Activated naive CD4-positive, alpha-beta T cell treated with anti-CD3 and anti-CD28 coated beads, Interleukin-2, amount 50 U/mL, for 72 hours (primary cell): ENCODE measurements at regions not wholly inside any gene's neighbourhood (a gene's known extent, or its start where the extent isn't known, plus 50 kb on each side); places are given as distances from the start of the nearest gene placed in this dataset.

Experiments used
- ATAC-seq, 2 donors: fragments of 150-1000 bp; cut with Tn5 transposase; 2 replicates each; pipeline ENCODE4 v1.10.0; 2021; ENCODE audit warnings: mild to moderate bottlenecking in 2 of 2, moderate library complexity in 2 of 2
- DNase-seq, 2 donors: peaks; one replicate each; pipeline ENCODE4 v3.0.0; 2021 to 2022; ENCODE audit warnings: low spot score in 2 of 2
- H3K27ac Mint-ChIP-seq, 2 donors: one replicate each; pipeline ENCODE4 v1.8.0; 2022; ENCODE audit warnings: mild to moderate bottlenecking in 2 of 2, mixed read lengths in 2 of 2
- H3K36me3 Mint-ChIP-seq, 2 donors: one replicate each; pipeline ENCODE4 v1.8.0; 2022; ENCODE audit warnings: mixed read lengths in 2 of 2
- H3K9me3 Mint-ChIP-seq, 2 donors: one replicate each; pipeline ENCODE4 v1.8.0; 2022; ENCODE audit warnings: mixed read lengths in 2 of 2

- DNase-seq (peak in 1 of 2 donors; percentile 28), ATAC-seq (no peak)
- H3K36me3 Mint-ChIP-seq: no peaks in the 10 kb centered on the region
These were observed 85.0 kb downstream of the YTHDF1 start for GRCh38 chr20:63130658-63131577.

GRCh38 chr20:63129991-63130657 lies 85.8 kb downstream of the YTHDF1 start:
- Mint-ChIP-seq H3K9me3 (no peaks in the 10 kb centered on the region), H3K27ac (no peak overlapping the region), H3K36me3 (no peaks in the 10 kb centered on the region)
- ATAC-seq (no peak), DNase-seq (peak in 1 of 2 donors; percentile 35)

More at GRCh38 chr20:63130658-63131577, 85.0 kb downstream of the YTHDF1 start:
- H3K27ac Mint-ChIP-seq: no peak overlapping the region
- H3K9me3 Mint-ChIP-seq: no peaks in the 10 kb centered on the region

GRCh38 chr20:63129376-63129965 lies 86.5 kb downstream of the YTHDF1 start:
- H3K27ac Mint-ChIP-seq: no peak overlapping the region
- no peaks in the 10 kb centered on the region for H3K36me3 Mint-ChIP-seq
- ATAC-seq (no peak), DNase-seq (no peak)
- no peaks in the 10 kb centered on the region for H3K9me3 Mint-ChIP-seq

- Mint-ChIP-seq H3K9me3 (no peaks in the 10 kb centered on the region), H3K27ac (no peak overlapping the region), H3K36me3 (no peaks in the 10 kb centered on the region)
- ATAC-seq (no peak), DNase-seq (peak in 1 of 2 donors; percentile 35)
These were observed 87.0 kb downstream of the YTHDF1 start for GRCh38 chr20:63128956-63129355.

- H3K9me3 Mint-ChIP-seq: no peaks in the 10 kb centered on the region
- ATAC-seq (no peak), DNase-seq (peak in 1 of 2 donors; percentile 30)
- no peaks in the 10 kb centered on the region for H3K36me3 Mint-ChIP-seq
- no peak overlapping the region for H3K27ac Mint-ChIP-seq
These were observed 87.6 kb downstream of the YTHDF1 start for GRCh38 chr20:63128367-63128766.

GRCh38 chr20:63127700-63128364 lies 88.1 kb downstream of the YTHDF1 start:
- H3K9me3 Mint-ChIP-seq: no peaks in the 10 kb centered on the region
- no peaks in the 10 kb centered on the region for H3K36me3 Mint-ChIP-seq
- ATAC-seq (no peak), DNase-seq (peak in 1 of 2 donors; percentile 9)
- H3K27ac Mint-ChIP-seq: no peak overlapping the region

- no peak overlapping the region for H3K27ac Mint-ChIP-seq
- no peak for ATAC-seq
- H3K36me3 Mint-ChIP-seq: no peaks in the 10 kb centered on the region
- peak in 1 of 2 donors; percentile 37 for DNase-seq
- no peaks in the 10 kb centered on the region for H3K9me3 Mint-ChIP-seq
These were observed 88.8 kb downstream of the YTHDF1 start for GRCh38 chr20:63126876-63127699.

GRCh38 chr20:63125838-63126601 lies 89.9 kb downstream of the YTHDF1 start:
- no peaks in the 10 kb centered on the region for H3K36me3 Mint-ChIP-seq
- DNase-seq (peak in 1 of 2 donors; percentile 20), ATAC-seq (no peak)
- no peaks in the 10 kb centered on the region for H3K9me3 Mint-ChIP-seq
- no peak overlapping the region for H3K27ac Mint-ChIP-seq

- Mint-ChIP-seq H3K9me3 (no peaks in the 10 kb centered on the region), H3K36me3 (no peaks in the 10 kb centered on the region), H3K27ac (no peak overlapping the region)
- DNase-seq: no peak
- no peak for ATAC-seq
These were observed 90.4 kb downstream of the YTHDF1 start for GRCh38 chr20:63125581-63125837.

GRCh38 chr20:63124782-63125580 lies 91.0 kb downstream of the YTHDF1 start:
- Mint-ChIP-seq H3K27ac (peak overlapping the region in 1 of 2 donors; percentile 7), H3K36me3 (no peaks in the 10 kb centered on the region), H3K9me3 (no peaks in the 10 kb centered on the region)
- DNase-seq (peak in 1 of 2 donors; percentile 25), ATAC-seq (no peak)

- no peak overlapping the region for H3K27ac Mint-ChIP-seq
- H3K36me3 Mint-ChIP-seq: no peaks in the 10 kb centered on the region
- no peaks in the 10 kb centered on the region for H3K9me3 Mint-ChIP-seq
- DNase-seq (peak in 1 of 2 donors; percentile 39), ATAC-seq (no peak)
These were observed 91.7 kb downstream of the YTHDF1 start for GRCh38 chr20:63124092-63124781.

- ATAC-seq (no peak), DNase-seq (peak in 1 of 2 donors; percentile 14)
- Mint-ChIP-seq H3K36me3 (no peaks in the 10 kb centered on the region), H3K27ac (no peak overlapping the region), H3K9me3 (no peaks in the 10 kb centered on the region)
These were observed 92.6 kb downstream of the YTHDF1 start for GRCh38 chr20:63123331-63123741.

- peak in 1 of 2 donors; percentile 7 for DNase-seq
- ATAC-seq: no peak
- no peaks in the 10 kb centered on the region for H3K36me3 Mint-ChIP-seq
- no peak overlapping the region for H3K27ac Mint-ChIP-seq
- no peaks in the 10 kb centered on the region for H3K9me3 Mint-ChIP-seq
These were observed 93.3 kb downstream of the YTHDF1 start for GRCh38 chr20:63122626-63123025.

GRCh38 chr20:63121749-63122405 lies 94.1 kb downstream of the YTHDF1 start:
- Mint-ChIP-seq H3K27ac (no peak overlapping the region), H3K36me3 (no peaks in the 10 kb centered on the region), H3K9me3 (no peaks in the 10 kb centered on the region)
- DNase-seq: peak in 1 of 2 donors; percentile 50
- no peak for ATAC-seq
